HG02571 (cell line): ENCODE measurements at regions not wholly inside any gene's neighbourhood (a gene's known extent, or its start where the extent isn't known, plus 50 kb on each side); places are given as distances from the start of the nearest gene placed in this dataset.

Experiments used
- ATAC-seq: cut with Tn5 transposase; IDR thresholded peaks from one replicate; pipeline ENCODE4 v1.9.1; 2021; ENCODE audit warnings: mild to moderate bottlenecking, moderate library complexity; ENCODE audit not compliant: unreplicated experiment

- ATAC-seq, result no peak
Observed at GRCh38 chr7:24510759-24511158, 62.5 kb upstream of the PALS2 start.

- no peak for ATAC-seq
Observed at GRCh38 chr7:24517166-24517565, 56.1 kb upstream of the PALS2 start.

- ATAC-seq, result no peak
Observed at GRCh38 chr7:24521917-24522623, 51.2 kb upstream of the PALS2 start.
